HCT116 (cell line): ENCODE measurements at regions not wholly inside any gene's neighbourhood (a gene's known extent, or its start where the extent isn't known, plus 50 kb on each side); places are given as distances from the start of the nearest gene placed in this dataset.

ENCODE experiments used
- ATAC-seq: fragments of 200-7000 bp; cut with Tn5 transposase; 2 replicates; pipeline ENCODE4 v1.9.1; 2020; ENCODE audit warnings: mild to moderate bottlenecking, moderate library complexity
- BruUV-seq: library from RNA; stranded (reverse); fragments of 400-500 nt; replicated peaks from 2 replicates; lab custom pipeline; 2021; lab: Mats Ljungman, UMichigan
- CTCF ChIA-PET: fragments of 300-600 bp; sonication (Branson Sonifier 250); formaldehyde crosslinking; loops from one replicate; lab custom pipeline; 2021; ENCODE audit warnings: antibody characterized with exemption; lab: Charles Lee
- POLR2A ChIA-PET: fragments of 300-600, 350-600 bp; sonication (Branson Sonifier 250); formaldehyde crosslinking; loops from one replicate; lab custom pipeline; 2021; ENCODE audit warnings: antibody characterized with exemption; lab: Charles Lee
- RAD21 ChIA-PET, 2 experiments: fragments of 300-600 bp; sonication (Branson Sonifier 250); formaldehyde crosslinking; loops; one replicate each; lab custom pipeline; 2023; ENCODE audit warnings: low total read pairs in 2 of 2; ENCODE audit not compliant: uncharacterized antibody in 2 of 2, unreplicated experiment in 2 of 2, low non-redundant PET in 1 of 2; lab: Charles Lee
- DNase-seq: peaks from one replicate; pipeline ENCODE4 v3.0.0-alpha.2; 2010; ENCODE audit warnings: low read depth, low spot score
- H2AFZ ChIP-seq: fragments of 200-600 bp; shearing (Covaris generic), sonication (generic); 2 replicates; pipeline ENCODE4 v1.6.1; 2017; ENCODE audit warnings: low read depth, mixed run types, mixed read lengths, antibody characterized with exemption, low read length; ENCODE audit not compliant: poor library complexity, severe bottlenecking
- H3K27ac ChIP-seq: 2 replicates; pipeline ENCODE4 v1.5.1; 2012; ENCODE audit warnings: low read depth, low read length
- H3K27me3 ChIP-seq: fragments of 200-600 bp; sonication (generic); 2 replicates; pipeline ENCODE4 v1.6.1; 2016; ENCODE audit warnings: mixed run types, low read length, mixed read lengths; ENCODE audit not compliant: insufficient read depth
- H3K36me3 ChIP-seq, 2 experiments: fragments of 200-500 bp in 1 of 2; fragments of 200-600 bp in 1 of 2; sonication (Bioruptor generic) in 1 of 2; sonication (generic) in 1 of 2; 2 replicates each; pipeline versions ENCODE4 v1.5.1 to v1.6.1; 2014 to 2016; ENCODE audit warnings: low read length in 2 of 2, inconsistent platforms in 1 of 2, mixed read lengths in 1 of 2, mixed run types in 1 of 2; ENCODE audit not compliant: insufficient read depth in 2 of 2, control insufficient read depth in 1 of 2
- H3K4me1 ChIP-seq, 2 experiments: fragments of 200-600 bp in 1 of 2; sonication (generic) in 1 of 2; 2 replicates each; pipeline versions ENCODE4 v1.5.1 to v1.6.1; 2012 to 2017; ENCODE audit warnings: low read length in 2 of 2, inconsistent platforms in 1 of 2, mild to moderate bottlenecking in 1 of 2, mixed read lengths in 1 of 2, mixed run types in 1 of 2, moderate library complexity in 1 of 2; ENCODE audit not compliant: insufficient read depth in 2 of 2, control insufficient read depth in 1 of 2
- H3K4me2 ChIP-seq: fragments of 200-600 bp; sonication (generic); 2 replicates; pipeline ENCODE4 v1.6.1; 2017; ENCODE audit warnings: mixed run types, low read length, mixed read lengths
- H3K4me3 ChIP-seq, 2 experiments: fragments of 200-600 bp in 1 of 2; sonication (generic) in 1 of 2; replicated peaks in 1 of 2; 2 replicates each; pipeline ENCODE4 v1.5.1; 2011 to 2016; ENCODE audit warnings: low read length in 2 of 2, control low read depth in 1 of 2, low read depth in 1 of 2, mild to moderate bottlenecking in 1 of 2, mixed read lengths in 1 of 2, mixed run types in 1 of 2
- H3K79me2 ChIP-seq: fragments of 200-600 bp; sonication (generic); 2 replicates; pipeline ENCODE4 v1.6.1; 2017; ENCODE audit warnings: mild to moderate bottlenecking, mixed run types, low read length, moderate library complexity, mixed read lengths; ENCODE audit not compliant: insufficient read depth
- H3K9ac ChIP-seq: fragments of 200-600 bp; sonication (generic); 2 replicates; pipeline ENCODE4 v1.6.1; 2016; ENCODE audit warnings: low read length, mixed read lengths
- H3K9me2 ChIP-seq: fragments of 200-600 bp; sonication (generic), shearing (Covaris generic); 2 replicates; pipeline ENCODE4 v1.6.1; 2017; ENCODE audit warnings: mixed run types, mild to moderate bottlenecking, moderate library complexity; ENCODE audit not compliant: insufficient read depth
- H3K9me3 ChIP-seq, 2 experiments: fragments of 200-500 bp in 1 of 2; fragments of 200-600 bp in 1 of 2; sonication (Bioruptor generic) in 1 of 2; sonication (generic) in 1 of 2; 2 replicates each; pipeline ENCODE4 v1.6.1; 2014 to 2017; ENCODE audit warnings: low read length in 2 of 2, mixed read lengths in 2 of 2, inconsistent platforms in 1 of 2, low read depth in 1 of 2, mild to moderate bottlenecking in 1 of 2, mixed run types in 1 of 2, moderate library complexity in 1 of 2; ENCODE audit not compliant: control insufficient read depth in 1 of 2, insufficient read depth in 1 of 2
- H4K20me1 ChIP-seq: fragments of 200-600 bp; sonication (generic), shearing (Covaris generic); 2 replicates; pipeline ENCODE4 v1.6.1; 2017; ENCODE audit warnings: mixed run types, mild to moderate bottlenecking, moderate library complexity; ENCODE audit not compliant: insufficient read depth
- CBX3 ChIP-seq: IDR thresholded peaks from 2 replicates; pipeline ENCODE4 v1.6.1; 2012; ENCODE audit warnings: low read depth
- CEBPB ChIP-seq: IDR thresholded peaks from 2 replicates; pipeline ENCODE4 v1.6.1; 2012; ENCODE audit warnings: low read depth
- EGR1 ChIP-seq: IDR thresholded peaks from 2 replicates; pipeline ENCODE4 v1.6.1; 2012; ENCODE audit warnings: low read depth
- MAX ChIP-seq: IDR thresholded peaks from 2 replicates; pipeline ENCODE4 v1.6.1; 2012
- POLR2AphosphoS5 ChIP-seq: IDR thresholded peaks from 2 replicates; pipeline ENCODE4 v1.6.1; 2011; ENCODE audit warnings: mild to moderate bottlenecking, low read depth, low read length, moderate library complexity
- REST ChIP-seq: IDR thresholded peaks from 2 replicates; pipeline ENCODE4 v1.6.1; 2012; ENCODE audit warnings: low read depth
- TCF7L2 ChIP-seq: IDR thresholded peaks from 2 replicates; pipeline ENCODE4 v1.7.0; 2011; ENCODE audit warnings: borderline replicate concordance, inconsistent platforms; ENCODE audit not compliant: insufficient read depth, insufficient read length; ENCODE audit errors: extremely low read depth
- YY1 ChIP-seq: IDR thresholded peaks from 2 replicates; pipeline ENCODE4 v1.6.1; 2011; ENCODE audit warnings: low read length, low read depth, moderate library complexity, mild to moderate bottlenecking; ENCODE audit not compliant: insufficient replicate concordance; ENCODE audit errors: extremely low read depth
- ZFX ChIP-seq: fragments of 450-650 bp; IDR thresholded peaks from 2 replicates; pipeline ENCODE4 v1.6.1; 2017
- intact Hi-C: fragments of 100-400 bp; cut with micrococcal nuclease; formaldehyde crosslinking; loops from 2 replicates; pipeline ENCODE4 v1.10.0; 2022

- no peak overlapping the region for H3K27ac ChIP-seq
- DNase-seq (no peak), ATAC-seq (no peak)
- no peak overlapping the region for H2AFZ ChIP-seq
- H3K9me3 ChIP-seq, result no peaks in the 10 kb centered on the region
- H4K20me1 ChIP-seq, result no peaks in the 10 kb centered on the region
- H3K4me2 ChIP-seq, result no peak overlapping the region
- ChIA-PET CTCF (no interaction called here), RAD21 (no interaction called here), POLR2A (no interaction called here)
- no peaks in the 10 kb centered on the region for H3K4me1 ChIP-seq
- intact Hi-C loops, result no loop called here
- no TSS peak for BruUV-seq
- TF ChIP-seq YY1 (no peak), POLR2AphosphoS5 (no peak), ZFX (no peak), EGR1 (no peak), CBX3 (no peak), MAX (no peak), CEBPB (no peak), TCF7L2 (no peak)
- H3K79me2 ChIP-seq, result no peaks in the 10 kb centered on the region
- no peak overlapping the region for H3K4me3 ChIP-seq
- no peaks in the 10 kb centered on the region for H3K9me2 ChIP-seq
- H3K36me3 ChIP-seq, result no peaks in the 10 kb centered on the region
- no peak overlapping the region for H3K9ac ChIP-seq
- no peaks in the 10 kb centered on the region for H3K27me3 ChIP-seq
Measured at GRCh38 chr2:57139179-57139578, 907.4 kb upstream of the VRK2 start.

- no peaks in the 10 kb centered on the region for H3K79me2 ChIP-seq
- H3K36me3 ChIP-seq, result no peaks in the 10 kb centered on the region
- no peak overlapping the region for H2AFZ ChIP-seq
- H3K9me3 ChIP-seq, result no peaks in the 10 kb centered on the region
- BruUV-seq, result no TSS peak
- no peak overlapping the region for H3K9ac ChIP-seq
- intact Hi-C loops, result loop anchor here (2.0 kb wide), 1 partner anchor 148 kb away; no protein-coding TSS in a partner anchor
- DNase-seq, result no peak
- TF ChIP-seq REST, result no peak
- no peak for TF ChIP-seq CBX3
- no peak for TF ChIP-seq ZFX
- no peak overlapping the region for H3K27ac ChIP-seq
- ChIA-PET CTCF (no interaction called here), RAD21 (no interaction called here), POLR2A (no interaction called here)
- no peaks in the 10 kb centered on the region for H4K20me1 ChIP-seq
- ATAC-seq, result no peak
- no peaks in the 10 kb centered on the region for H3K27me3 ChIP-seq
- H3K4me3 ChIP-seq, result no peak overlapping the region
- H3K4me1 ChIP-seq, result no peaks in the 10 kb centered on the region
- no peaks in the 10 kb centered on the region for H3K9me2 ChIP-seq
- H3K4me2 ChIP-seq, result no peak overlapping the region
Measured at GRCh38 chr2:57141269-57141668, 905.3 kb upstream of the VRK2 start.
